Panc1 (cell line): ENCODE measurements at regions not wholly inside any gene's neighbourhood (a gene's known extent, or its start where the extent isn't known, plus 50 kb on each side); places are given as distances from the start of the nearest gene placed in this dataset.

ENCODE experiments used
- POLR2AphosphoS5 ChIP-seq: IDR thresholded peaks from 2 replicates; pipeline ENCODE4 v1.6.1; 2012; ENCODE audit warnings: mild to moderate bottlenecking, low read depth, low read length, moderate library complexity
- TF ChIP-seq, protein P1 (sequence below): fragments of 450-650 bp; IDR thresholded peaks from 2 replicates; pipeline ENCODE4 v1.5.1; 2017; ENCODE audit warnings: mild to moderate bottlenecking

DNA sequence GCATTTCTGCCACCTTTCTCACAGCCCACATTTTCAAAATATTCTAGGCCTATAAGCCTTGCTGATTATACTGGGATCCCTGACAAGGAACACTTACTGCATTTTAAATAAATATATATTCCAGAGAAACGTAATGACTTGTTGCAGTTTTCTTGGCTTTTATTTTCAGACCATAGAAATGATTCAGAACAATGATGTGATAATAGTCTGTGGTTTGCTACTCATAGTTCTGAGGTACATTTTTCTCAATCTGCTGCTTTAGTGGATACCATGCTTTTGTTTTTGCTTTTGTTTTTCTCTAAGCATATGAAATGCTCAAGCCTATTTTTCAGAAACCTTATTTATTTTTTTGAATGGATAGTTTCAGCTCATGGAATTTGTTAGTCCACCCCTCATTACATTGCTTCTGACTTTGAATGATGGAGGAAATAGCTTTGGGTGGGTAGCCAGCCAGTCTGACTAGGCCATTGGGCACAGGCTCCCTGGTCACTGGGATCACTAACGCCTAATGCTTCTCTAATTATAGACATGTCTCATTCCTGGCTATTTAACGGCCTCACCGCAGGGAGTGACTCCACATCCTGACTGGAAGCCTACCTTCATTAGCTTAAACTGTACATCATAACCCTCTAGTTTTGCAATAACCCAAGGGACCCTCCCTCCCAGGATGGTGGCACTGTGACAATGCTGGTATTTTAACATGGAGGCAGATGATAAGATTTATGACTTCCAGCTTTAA lies 66.1 kb downstream of the MBL2 start:
- no peak for TF ChIP-seq POLR2AphosphoS5
- TF ChIP-seq, protein P1, sequence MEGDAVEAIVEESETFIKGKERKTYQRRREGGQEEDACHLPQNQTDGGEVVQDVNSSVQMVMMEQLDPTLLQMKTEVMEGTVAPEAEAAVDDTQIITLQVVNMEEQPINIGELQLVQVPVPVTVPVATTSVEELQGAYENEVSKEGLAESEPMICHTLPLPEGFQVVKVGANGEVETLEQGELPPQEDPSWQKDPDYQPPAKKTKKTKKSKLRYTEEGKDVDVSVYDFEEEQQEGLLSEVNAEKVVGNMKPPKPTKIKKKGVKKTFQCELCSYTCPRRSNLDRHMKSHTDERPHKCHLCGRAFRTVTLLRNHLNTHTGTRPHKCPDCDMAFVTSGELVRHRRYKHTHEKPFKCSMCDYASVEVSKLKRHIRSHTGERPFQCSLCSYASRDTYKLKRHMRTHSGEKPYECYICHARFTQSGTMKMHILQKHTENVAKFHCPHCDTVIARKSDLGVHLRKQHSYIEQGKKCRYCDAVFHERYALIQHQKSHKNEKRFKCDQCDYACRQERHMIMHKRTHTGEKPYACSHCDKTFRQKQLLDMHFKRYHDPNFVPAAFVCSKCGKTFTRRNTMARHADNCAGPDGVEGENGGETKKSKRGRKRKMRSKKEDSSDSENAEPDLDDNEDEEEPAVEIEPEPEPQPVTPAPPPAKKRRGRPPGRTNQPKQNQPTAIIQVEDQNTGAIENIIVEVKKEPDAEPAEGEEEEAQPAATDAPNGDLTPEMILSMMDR: no peak
